ENCODE measurements at regions not wholly inside any gene's neighbourhood (a gene's known extent, or its start where the extent isn't known, plus 50 kb on each side); places are given as distances from the start of the nearest gene placed in this dataset.

- no peak for TF ChIP-seq CTCF (conservative IDR thresholded peaks at IDR 0.05)
- Mint-ChIP-seq H3K4me3 (no peak overlapping the region), H3K4me1 (peaks cover 19% of the 10 kb centered on the region), H3K27me3 (ENCODE audit: low read depth) (no peaks in the 10 kb centered on the region), H3K9me3 (peaks cover 14% of the 10 kb centered on the region), H3K27ac (ENCODE audit: unreplicated experiment) (no peak overlapping the region), H3K36me3 (ENCODE audit: low read depth) (peaks cover 9% of the 10 kb centered on the region)
- DNase-seq (ENCODE audit: low read depth, low spot score): no peak
Measured at GRCh38 chr7:28361551-28361950, 50.8 kb upstream of the CREB5 start.

GRCh38 chr7:28362182-28362581 is 50.1 kb upstream of the CREB5 start:
- DNase-seq (ENCODE audit: low read depth, low spot score): no peak
- peaks cover 14% of the 10 kb centered on the region for H3K9me3 Mint-ChIP-seq
- no peak overlapping the region for H3K27ac Mint-ChIP-seq (ENCODE audit: unreplicated experiment)
- no peak for TF ChIP-seq CTCF (conservative IDR thresholded peaks at IDR 0.05)
- H3K4me1 Mint-ChIP-seq: peaks cover 19% of the 10 kb centered on the region
- H3K4me3 Mint-ChIP-seq: no peak overlapping the region
- H3K36me3 Mint-ChIP-seq (ENCODE audit: low read depth): peaks cover 9% of the 10 kb centered on the region
- no peaks in the 10 kb centered on the region for H3K27me3 Mint-ChIP-seq (ENCODE audit: low read depth)
